Skeletal muscle satellite cell (primary cell): ENCODE measurements at regions not wholly inside any gene's neighbourhood (a gene's known extent, or its start where the extent isn't known, plus 50 kb on each side); places are given as distances from the start of the nearest gene placed in this dataset.

Source experiments
- H3K27me3 ChIP-seq: 2 replicates; pipeline ENCODE4 v1.7.0; 2013; ENCODE audit warnings: low read length; ENCODE audit not compliant: control insufficient read depth, insufficient read depth
- H3K36me3 ChIP-seq: 2 replicates; pipeline ENCODE4 v1.7.0; 2013; ENCODE audit warnings: mild to moderate bottlenecking, control low read depth, low read length; ENCODE audit not compliant: insufficient read depth
- H3K4me1 ChIP-seq: 2 replicates; pipeline ENCODE4 v1.7.0; 2013; ENCODE audit warnings: low read length; ENCODE audit not compliant: control insufficient read depth, insufficient read depth
- H3K4me2 ChIP-seq: 2 replicates; pipeline ENCODE4 v1.7.0; 2013; ENCODE audit warnings: mild to moderate bottlenecking, low read length
- H3K4me3 ChIP-seq: 2 replicates; pipeline ENCODE4 v1.7.0; 2013; ENCODE audit warnings: low read length
- H3K9ac ChIP-seq: 2 replicates; pipeline ENCODE4 v1.7.0; 2013; ENCODE audit warnings: mild to moderate bottlenecking, low read depth, low read length, moderate library complexity
- H3K9me3 ChIP-seq: replicated peaks from 2 replicates; pipeline ENCODE4 v1.7.0; 2013; ENCODE audit warnings: mild to moderate bottlenecking, control low read depth, low read length

- Histone ChIP-seq H3K4me1 (no peaks in the 10 kb centered on the region), H3K9ac (no peak overlapping the region), H3K36me3 (no peaks in the 10 kb centered on the region), H3K4me3 (no peak overlapping the region), H3K4me2 (no peak overlapping the region), H3K9me3 (no peaks in the 10 kb centered on the region), H3K27me3 (no peaks in the 10 kb centered on the region)
Observed at GRCh38 chr2:193502363-193503035, 1307.8 kb upstream of the TMEFF2 start.

- H3K36me3 ChIP-seq, result no peaks in the 10 kb centered on the region
- H3K9ac ChIP-seq, result no peak overlapping the region
- H3K9me3 ChIP-seq, result no peaks in the 10 kb centered on the region
- no peak overlapping the region for H3K4me3 ChIP-seq
- H3K4me2 ChIP-seq, result no peak overlapping the region
- H3K27me3 ChIP-seq, result no peaks in the 10 kb centered on the region
- no peaks in the 10 kb centered on the region for H3K4me1 ChIP-seq
Observed at GRCh38 chr2:193496786-193497185, 1302.1 kb upstream of the TMEFF2 start.

- Histone ChIP-seq H3K9me3 (no peaks in the 10 kb centered on the region), H3K4me3 (no peak overlapping the region), H3K27me3 (no peaks in the 10 kb centered on the region), H3K4me2 (no peak overlapping the region), H3K36me3 (no peaks in the 10 kb centered on the region), H3K9ac (no peak overlapping the region), H3K4me1 (no peaks in the 10 kb centered on the region)
Observed at GRCh38 chr2:193482557-193482956, 1287.8 kb upstream of the TMEFF2 start.

GRCh38 chr2:193480187-193480586, 1285.5 kb upstream of the TMEFF2 start:
- H3K9ac ChIP-seq, result no peak overlapping the region
- H3K27me3 ChIP-seq, result no peaks in the 10 kb centered on the region
- no peaks in the 10 kb centered on the region for H3K4me1 ChIP-seq
- no peaks in the 10 kb centered on the region for H3K36me3 ChIP-seq
- H3K4me3 ChIP-seq, result no peak overlapping the region
- no peak overlapping the region for H3K4me2 ChIP-seq
- no peaks in the 10 kb centered on the region for H3K9me3 ChIP-seq

GRCh38 chr2:193476171-193476800, 1281.6 kb upstream of the TMEFF2 start:
- no peak overlapping the region for H3K9ac ChIP-seq
- no peak overlapping the region for H3K4me3 ChIP-seq
- H3K36me3 ChIP-seq, result no peaks in the 10 kb centered on the region
- H3K27me3 ChIP-seq, result no peaks in the 10 kb centered on the region
- H3K9me3 ChIP-seq, result no peaks in the 10 kb centered on the region
- no peak overlapping the region for H3K4me2 ChIP-seq
- no peaks in the 10 kb centered on the region for H3K4me1 ChIP-seq

- H3K36me3 ChIP-seq, result no peaks in the 10 kb centered on the region
- no peaks in the 10 kb centered on the region for H3K27me3 ChIP-seq
- no peak overlapping the region for H3K4me3 ChIP-seq
- H3K9ac ChIP-seq, result no peak overlapping the region
- no peak overlapping the region for H3K4me2 ChIP-seq
- H3K9me3 ChIP-seq, result no peaks in the 10 kb centered on the region
- no peaks in the 10 kb centered on the region for H3K4me1 ChIP-seq
Observed at GRCh38 chr2:193475038-193475437, 1280.3 kb upstream of the TMEFF2 start.

GRCh38 chr2:193469251-193469650, 1274.5 kb upstream of the TMEFF2 start:
- Histone ChIP-seq H3K36me3 (no peaks in the 10 kb centered on the region), H3K27me3 (no peaks in the 10 kb centered on the region), H3K4me2 (no peak overlapping the region), H3K9me3 (peaks cover 3% of the 10 kb centered on the region), H3K4me3 (no peak overlapping the region), H3K4me1 (no peaks in the 10 kb centered on the region), H3K9ac (no peak overlapping the region)

- Histone ChIP-seq H3K4me2 (no peak overlapping the region), H3K9me3 (peaks cover 3% of the 10 kb centered on the region), H3K27me3 (no peaks in the 10 kb centered on the region), H3K4me1 (no peaks in the 10 kb centered on the region), H3K9ac (no peak overlapping the region), H3K36me3 (no peaks in the 10 kb centered on the region), H3K4me3 (no peak overlapping the region)
Observed at GRCh38 chr2:193467276-193467987, 1272.7 kb upstream of the TMEFF2 start.

- Histone ChIP-seq H3K4me2 (no peak overlapping the region), H3K36me3 (no peaks in the 10 kb centered on the region), H3K27me3 (no peaks in the 10 kb centered on the region)
Observed at GRCh38 chr2:193463011-193463410, 1268.3 kb upstream of the TMEFF2 start.

GRCh38 chr2:193462411-193462810, 1267.7 kb upstream of the TMEFF2 start:
- H3K36me3 ChIP-seq, result no peaks in the 10 kb centered on the region
- H3K4me2 ChIP-seq, result no peak overlapping the region
- H3K4me1 ChIP-seq, result no peaks in the 10 kb centered on the region
- H3K9me3 ChIP-seq, result no peaks in the 10 kb centered on the region
- no peak overlapping the region for H3K9ac ChIP-seq
- no peaks in the 10 kb centered on the region for H3K27me3 ChIP-seq
- H3K4me3 ChIP-seq, result no peak overlapping the region

More at GRCh38 chr2:193463011-193463410, 1268.3 kb upstream of the TMEFF2 start:
- no peak overlapping the region for H3K9ac ChIP-seq
- H3K4me1 ChIP-seq, result no peaks in the 10 kb centered on the region
- H3K4me3 ChIP-seq, result no peak overlapping the region
- no peaks in the 10 kb centered on the region for H3K9me3 ChIP-seq

GRCh38 chr2:193461431-193461934, 1266.8 kb upstream of the TMEFF2 start:
- H3K4me3 ChIP-seq, result no peak overlapping the region
- H3K9me3 ChIP-seq, result no peaks in the 10 kb centered on the region
- no peaks in the 10 kb centered on the region for H3K4me1 ChIP-seq
- H3K4me2 ChIP-seq, result no peak overlapping the region
- H3K27me3 ChIP-seq, result no peaks in the 10 kb centered on the region
- no peak overlapping the region for H3K9ac ChIP-seq
- H3K36me3 ChIP-seq, result no peaks in the 10 kb centered on the region
